Esophagus muscularis mucosa (tissue), 4 donors: ENCODE measurements at regions not wholly inside any gene's neighbourhood (a gene's known extent, or its start where the extent isn't known, plus 50 kb on each side); places are given as distances from the start of the nearest gene placed in this dataset.
A peak's percentile ranks its signal among the peaks of the same experiment; 100 is the strongest.

Experiments used
- DNase-seq: peaks from one replicate; pipeline ENCODE4 v3.0.0-alpha.2; 2017; ENCODE audit errors: extremely low spot score
- H3K27ac ChIP-seq, 4 donors: fragments of 200-600 bp; sonication (generic); replicated peaks in 1 of 4; 1 replicate in 3 of 4; 2 replicates in 1 of 4; pipeline ENCODE4 v1.5.1; 2016 to 2019; ENCODE audit warnings: mild to moderate bottlenecking in 1 of 4
- H3K27me3 ChIP-seq, 4 donors: fragments of 200-600 bp; sonication (generic); one replicate each; pipeline versions ENCODE4 v1.5.1 to v1.6.0; 2016 to 2019
- H3K36me3 ChIP-seq, 4 donors: fragments of 200-600 bp; sonication (generic); one replicate each; pipeline ENCODE4 v1.5.1; 2016 to 2019
- H3K4me1 ChIP-seq, 4 donors: fragments of 200-600 bp; sonication (generic); one replicate each; pipeline ENCODE4 v1.5.1; 2016 to 2019
- H3K4me3 ChIP-seq, 4 donors: fragments of 200-600 bp; sonication (generic); 1 replicate in 2 of 4; 2 replicates in 2 of 4; pipeline ENCODE4 v1.5.1; 2016 to 2019; ENCODE audit warnings: mild to moderate bottlenecking in 4 of 4, moderate library complexity in 1 of 4
- H3K9me3 ChIP-seq, 4 donors: fragments of 200-600 bp; sonication (generic); 1 replicate in 3 of 4; 2 replicates in 1 of 4; pipeline ENCODE4 v1.5.1; 2016 to 2019
- EP300 ChIP-seq: sonication (generic); formaldehyde crosslinking; IDR thresholded peaks from one replicate; pipeline ENCODE4 v1.6.1; 2017; ENCODE audit warnings: antibody characterized with exemption
- POLR2A ChIP-seq: fragments of 450-650 bp; IDR thresholded peaks from one replicate; pipeline ENCODE4 v1.6.1; 2017; ENCODE audit warnings: antibody characterized with exemption, moderate library complexity, mild to moderate bottlenecking, low read depth
- POLR2AphosphoS5 ChIP-seq, 2 donors: sonication (generic); formaldehyde crosslinking; IDR thresholded peaks; one replicate each; pipeline ENCODE4 v1.6.1; 2017; ENCODE audit warnings: antibody characterized with exemption in 2 of 2
- WGBS: methylation state at CpG from one replicate; pipeline ENCODE4 v1.1.5; 2018; 5-methylcytosine and 5-hydroxymethylcytosine counted together
- intact Hi-C: fragments of 100-400 bp; cut with DNase I; formaldehyde crosslinking; loops from one replicate; pipeline ENCODE4 v1.15.1; 2023
- TF ChIP-seq, protein P1 (sequence below), 3 experiments: fragments of 200-600 bp in 2 of 3; fragments of 450-650 bp in 1 of 3; sonication (generic) in 2 of 3; IDR thresholded peaks; one replicate each; pipeline ENCODE4 v1.5.1; 2017 to 2019; ENCODE audit warnings: antibody characterized with exemption in 3 of 3, mild to moderate bottlenecking in 2 of 3, moderate library complexity in 1 of 3

GRCh38 chr7:28296571-28297483, 115.5 kb upstream of the CREB5 start:
- no peaks in the 10 kb centered on the region for H3K36me3 ChIP-seq
- H3K9me3 ChIP-seq, result no peaks in the 10 kb centered on the region
- DNase-seq, result no peak
- intact Hi-C loops, result loop anchor here (5.0 kb wide), 1 partner anchor 85 kb away; no protein-coding TSS in a partner anchor
- peaks cover 0 to 6% (median 0%) of the 10 kb centered on the region in 4 donors for H3K4me1 ChIP-seq
- TF ChIP-seq, protein P1, sequence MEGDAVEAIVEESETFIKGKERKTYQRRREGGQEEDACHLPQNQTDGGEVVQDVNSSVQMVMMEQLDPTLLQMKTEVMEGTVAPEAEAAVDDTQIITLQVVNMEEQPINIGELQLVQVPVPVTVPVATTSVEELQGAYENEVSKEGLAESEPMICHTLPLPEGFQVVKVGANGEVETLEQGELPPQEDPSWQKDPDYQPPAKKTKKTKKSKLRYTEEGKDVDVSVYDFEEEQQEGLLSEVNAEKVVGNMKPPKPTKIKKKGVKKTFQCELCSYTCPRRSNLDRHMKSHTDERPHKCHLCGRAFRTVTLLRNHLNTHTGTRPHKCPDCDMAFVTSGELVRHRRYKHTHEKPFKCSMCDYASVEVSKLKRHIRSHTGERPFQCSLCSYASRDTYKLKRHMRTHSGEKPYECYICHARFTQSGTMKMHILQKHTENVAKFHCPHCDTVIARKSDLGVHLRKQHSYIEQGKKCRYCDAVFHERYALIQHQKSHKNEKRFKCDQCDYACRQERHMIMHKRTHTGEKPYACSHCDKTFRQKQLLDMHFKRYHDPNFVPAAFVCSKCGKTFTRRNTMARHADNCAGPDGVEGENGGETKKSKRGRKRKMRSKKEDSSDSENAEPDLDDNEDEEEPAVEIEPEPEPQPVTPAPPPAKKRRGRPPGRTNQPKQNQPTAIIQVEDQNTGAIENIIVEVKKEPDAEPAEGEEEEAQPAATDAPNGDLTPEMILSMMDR (IDR thresholded peaks at IDR 0.05), result peak in 2 of 3 experiments; percentile 23 to 39
- no peak for TF ChIP-seq POLR2AphosphoS5 (IDR thresholded peaks at IDR 0.05)
- H3K27ac ChIP-seq, result no peak overlapping the region
- WGBS, result 65% methylated on average over 4 of the region's 4 CpGs
- no peak overlapping the region for H3K4me3 ChIP-seq
- H3K27me3 ChIP-seq, result no peaks in the 10 kb centered on the region

GRCh38 chr7:28297801-28298459, 114.4 kb upstream of the CREB5 start:
- no peaks in the 10 kb centered on the region for H3K27me3 ChIP-seq
- H3K9me3 ChIP-seq, result no peaks in the 10 kb centered on the region
- no peak for DNase-seq
- no peaks in the 10 kb centered on the region for H3K36me3 ChIP-seq
- H3K27ac ChIP-seq, result no peak overlapping the region
- no peak for TF ChIP-seq EP300
- no peak overlapping the region for H3K4me3 ChIP-seq
- WGBS, result 87% methylated on average over 4 of the region's 4 CpGs
- intact Hi-C loops, result loop anchor here (2.0 to 5.0 kb wide), 2 partner anchors 84 to 555 kb away; no protein-coding TSS in a partner anchor
- H3K4me1 ChIP-seq, result peaks cover 0 to 6% (median 0%) of the 10 kb centered on the region in 4 donors

- Histone ChIP-seq H3K9me3 (no peaks in the 10 kb centered on the region), H3K27me3 (no peaks in the 10 kb centered on the region), H3K27ac (no peak overlapping the region), H3K36me3 (no peaks in the 10 kb centered on the region), H3K4me3 (no peak overlapping the region), H3K4me1 (peaks cover 0 to 6% (median 0%) of the 10 kb centered on the region in 4 donors)
- intact Hi-C loops, result loop anchor here (2.0 to 5.0 kb wide), 2 partner anchors 83 to 554 kb away; no protein-coding TSS in a partner anchor
- WGBS, result 38% methylated on average over 7 of the region's 7 CpGs
- TF ChIP-seq, protein P1 (IDR thresholded peaks at IDR 0.05), result peak; percentile 49 to 62 (median 59)
- TF ChIP-seq POLR2A, result no peak
- TF ChIP-seq POLR2AphosphoS5 (IDR thresholded peaks at IDR 0.05), result no peak
- TF ChIP-seq EP300, result no peak
- DNase-seq, result no peak
These were observed 113.3 kb upstream of the CREB5 start for GRCh38 chr7:28298870-28299518.

DNA sequence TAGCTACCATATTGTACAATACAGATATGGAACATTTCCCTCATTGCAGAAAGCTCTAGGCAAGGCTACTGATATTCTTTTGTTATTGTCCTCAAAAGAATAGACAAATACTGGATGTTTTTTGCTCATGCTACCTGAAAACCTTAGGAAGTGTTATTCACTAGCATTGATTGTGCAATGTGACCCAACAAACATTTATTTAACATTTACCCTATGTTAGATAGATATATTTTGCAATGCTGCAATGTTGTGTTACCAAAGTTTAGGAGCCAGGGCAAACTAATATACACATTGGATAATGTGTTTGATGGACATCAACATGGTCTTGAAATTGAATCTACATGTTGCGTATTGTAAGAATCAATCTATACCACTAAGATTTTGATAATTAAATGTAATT, 112.8 kb upstream of the CREB5 start:
- intact Hi-C loops, result loop anchor here (2.0 to 5.0 kb wide), 2 partner anchors 83 to 553 kb away; no protein-coding TSS in a partner anchor
- no peaks in the 10 kb centered on the region for H3K9me3 ChIP-seq
- H3K4me3 ChIP-seq, result no peak overlapping the region
- H3K27me3 ChIP-seq, result no peaks in the 10 kb centered on the region
- TF ChIP-seq POLR2AphosphoS5 (IDR thresholded peaks at IDR 0.05), result no peak
- TF ChIP-seq POLR2A, result no peak
- TF ChIP-seq, protein P1 (IDR thresholded peaks at IDR 0.05), result no peak
- no peak for TF ChIP-seq EP300
- H3K27ac ChIP-seq, result no peak overlapping the region
- H3K4me1 ChIP-seq, result peaks cover 0 to 6% (median 0%) of the 10 kb centered on the region in 4 donors
- no peak for DNase-seq
- no peaks in the 10 kb centered on the region for H3K36me3 ChIP-seq
- 94% methylated on average over 1 of the region's 1 CpG for WGBS

GRCh38 chr7:28300488-28300887, 111.8 kb upstream of the CREB5 start:
- TF ChIP-seq POLR2A (no peak), EP300 (no peak), POLR2AphosphoS5 (IDR thresholded peaks at IDR 0.05) (no peak)
- TF ChIP-seq, protein P1 (IDR thresholded peaks at IDR 0.05), result no peak
- WGBS, result 59% methylated on average over 5 of the region's 5 CpGs
- Histone ChIP-seq H3K27ac (peak overlapping the region in 2 of 4 donors; percentile 28 to 41), H3K9me3 (no peaks in the 10 kb centered on the region), H3K4me3 (no peak overlapping the region), H3K4me1 (peaks cover 0 to 6% (median 0%) of the 10 kb centered on the region in 4 donors), H3K27me3 (no peaks in the 10 kb centered on the region), H3K36me3 (no peaks in the 10 kb centered on the region)
- intact Hi-C loops, result no loop called here
- DNase-seq, result peak; percentile 10
